ENCODE measurements at regions not wholly inside any gene's neighbourhood (a gene's known extent, or its start where the extent isn't known, plus 50 kb on each side); places are given as distances from the start of the nearest gene placed in this dataset.
"Not testable (repeated sequence)": the region's sequence is repeated elsewhere in the genome, so short reads cannot be mapped to it uniquely, and the experiment has no call there.

- no peak for DNase-seq (ENCODE audit: low read depth in 3 of 3)
Measured at GRCh38 chr12:20125276-20125798, 243.0 kb upstream of the PDE3A start.

DNA sequence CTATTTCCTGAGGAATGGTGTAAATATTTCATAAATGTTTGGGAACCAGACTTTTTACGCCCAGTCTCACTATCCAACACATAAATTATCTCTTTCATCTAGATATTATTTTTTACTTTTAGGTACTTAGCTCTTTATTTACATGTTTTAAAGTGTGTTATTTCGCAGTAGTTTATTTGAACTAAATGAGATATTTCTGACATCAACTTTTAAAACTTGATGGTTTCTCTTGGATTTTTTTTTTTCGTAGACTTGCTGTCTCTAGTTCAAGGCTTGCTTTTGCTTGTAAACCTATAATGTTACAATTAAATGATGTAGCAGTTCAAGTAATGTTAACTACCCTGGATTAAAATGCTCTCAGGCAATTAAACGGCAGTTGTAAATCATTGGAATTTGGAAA lies 241.7 kb upstream of the PDE3A start:
- no peak for DNase-seq (ENCODE audit: low read depth in 3 of 3)

- DNase-seq (ENCODE audit: low read depth in 3 of 3) = no peak
Measured at GRCh38 chr12:20127413-20127812, 240.9 kb upstream of the PDE3A start.

DNA sequence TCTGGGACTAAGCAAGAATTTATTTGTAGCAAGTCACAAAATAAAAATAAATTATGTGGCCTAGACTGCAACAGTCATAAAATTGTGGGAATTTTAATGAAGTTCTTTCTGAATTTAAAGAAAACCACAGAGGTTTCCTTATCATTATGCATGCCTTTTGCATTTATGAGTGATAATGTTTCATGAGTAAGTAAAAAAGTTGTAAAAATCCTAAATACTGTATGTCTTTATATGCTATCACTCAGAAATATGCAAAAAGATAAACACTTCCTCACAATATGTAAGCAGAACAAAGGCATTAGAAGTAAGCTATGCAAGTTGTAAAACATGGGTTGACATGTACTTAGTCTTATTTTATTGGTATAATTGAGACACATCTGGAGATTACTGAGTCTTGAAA lies 239.4 kb upstream of the PDE3A start:
- no peak for DNase-seq (ENCODE audit: low read depth in 3 of 3)

GRCh38 chr12:20132818-20133217 lies 235.5 kb upstream of the PDE3A start:
- no peak for DNase-seq (ENCODE audit: low read depth in 3 of 3)

DNA sequence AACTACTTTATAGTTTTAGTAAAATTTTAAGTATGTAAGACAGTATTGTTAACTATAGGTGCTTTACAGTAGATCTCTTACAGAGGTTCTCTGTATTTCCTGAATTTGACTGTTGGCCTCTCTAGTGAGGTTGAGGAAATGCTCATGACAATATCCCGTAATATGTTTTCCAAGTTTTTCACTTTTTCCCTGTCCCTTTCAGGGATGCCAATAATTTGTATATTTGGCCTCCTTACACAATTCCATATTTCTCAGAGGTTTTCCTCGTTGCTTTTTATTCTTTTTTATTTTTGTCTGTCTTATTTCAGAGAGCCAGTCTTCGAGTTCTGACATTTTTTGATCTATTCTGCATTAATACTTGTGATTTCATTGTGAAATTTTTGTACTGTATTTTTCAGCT lies 233.7 kb upstream of the PDE3A start:
- DNase-seq (ENCODE audit: low read depth in 3 of 3) = no peak

- no peak for DNase-seq (ENCODE audit: low read depth in 3 of 3)
Measured at GRCh38 chr12:20140751-20141150, 227.6 kb upstream of the PDE3A start.

- no peak for DNase-seq (ENCODE audit: low read depth in 3 of 3)
Measured at GRCh38 chr12:20142316-20142715, 226.0 kb upstream of the PDE3A start.

DNA sequence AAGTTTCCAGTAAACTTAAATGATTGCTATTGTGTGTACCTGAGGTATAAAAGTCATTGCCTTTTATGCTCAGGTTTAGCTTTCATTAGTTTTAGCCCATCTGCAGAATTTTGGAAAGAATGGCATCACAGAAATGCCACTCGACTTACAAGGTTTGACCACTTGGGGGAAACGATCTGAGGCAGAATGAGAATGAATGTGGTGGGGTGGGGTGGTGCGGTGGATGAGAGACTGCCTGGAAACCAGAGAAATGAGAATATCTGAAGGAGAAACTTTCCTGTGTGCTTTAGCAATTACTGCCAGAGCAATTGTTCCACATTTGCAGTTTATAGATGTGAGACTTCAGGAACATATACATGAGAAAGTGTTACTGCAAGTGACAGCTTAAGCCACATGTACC lies 225.4 kb upstream of the PDE3A start:
- no peak for DNase-seq (ENCODE audit: low read depth in 3 of 3)

DNA sequence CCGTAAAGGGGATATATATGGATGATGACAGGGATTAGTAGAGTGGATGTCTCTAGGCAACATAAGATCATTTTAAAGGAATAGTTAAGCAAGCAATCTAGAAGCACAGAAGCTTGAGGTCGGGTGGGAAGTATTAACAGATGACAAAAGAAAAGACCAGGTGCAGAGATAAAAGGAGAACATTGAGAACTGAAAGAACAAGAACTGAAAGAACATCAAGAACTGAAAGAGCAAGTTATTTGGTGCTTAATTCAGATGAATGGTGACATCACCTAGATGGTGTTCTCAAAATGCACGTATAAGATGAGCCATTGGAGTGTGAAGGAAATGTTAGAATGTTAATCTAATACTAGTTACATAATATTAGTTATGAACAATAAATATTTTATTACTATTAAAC lies 224.0 kb upstream of the PDE3A start:
- DNase-seq (ENCODE audit: low read depth in 3 of 3) = no peak

DNA sequence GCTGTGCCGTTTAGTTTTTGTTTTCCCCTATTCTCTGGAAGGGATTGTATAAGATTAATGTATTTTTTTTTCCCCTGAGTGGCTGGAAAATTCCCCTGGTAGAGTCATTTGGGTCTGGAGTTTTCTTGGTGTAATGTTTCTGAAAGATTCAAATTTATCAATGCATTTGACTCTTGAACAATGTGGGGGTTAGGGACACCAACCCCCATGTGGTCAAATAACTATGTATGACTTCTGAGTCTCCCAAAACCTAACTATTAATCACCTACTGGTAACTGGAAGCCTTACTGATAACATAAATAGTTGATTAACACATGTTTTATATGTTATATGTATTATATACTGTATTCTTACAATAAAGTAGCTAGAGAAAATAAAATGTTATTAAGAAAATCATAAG lies 220.1 kb upstream of the PDE3A start:
- DNase-seq (ENCODE audit: low read depth in 3 of 3) = no peak

GRCh38 chr12:20150835-20151422 lies 217.4 kb upstream of the PDE3A start:
- DNase-seq (ENCODE audit: low read depth in 3 of 3) = no peak

- no peak for DNase-seq (ENCODE audit: low read depth in 3 of 3)
Measured at GRCh38 chr12:20154052-20154451, 214.3 kb upstream of the PDE3A start.

DNA sequence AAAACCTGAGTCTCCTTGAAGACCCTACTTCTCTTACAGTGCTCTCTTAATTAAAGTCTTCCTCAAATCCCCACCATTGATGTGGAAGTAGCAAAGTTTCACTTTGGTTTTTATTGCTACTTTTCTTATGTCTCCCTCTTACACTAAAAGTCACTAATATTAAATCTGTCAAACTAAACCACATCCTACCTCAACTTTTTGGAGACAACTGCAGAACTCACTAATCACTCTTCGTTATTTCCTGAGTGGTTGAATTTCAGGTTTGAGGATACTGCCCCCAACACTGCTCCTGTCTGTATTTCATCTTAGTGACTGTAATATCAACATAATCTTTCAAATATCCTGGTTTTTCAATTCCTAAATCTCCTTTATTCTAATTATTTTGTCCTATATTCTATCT lies 213.0 kb upstream of the PDE3A start:
- DNase-seq (ENCODE audit: low read depth in 3 of 3) = no peak

GRCh38 chr12:20160899-20161298 lies 207.4 kb upstream of the PDE3A start:
- DNase-seq (ENCODE audit: low read depth in 3 of 3) = not testable (repeated sequence)

DNA sequence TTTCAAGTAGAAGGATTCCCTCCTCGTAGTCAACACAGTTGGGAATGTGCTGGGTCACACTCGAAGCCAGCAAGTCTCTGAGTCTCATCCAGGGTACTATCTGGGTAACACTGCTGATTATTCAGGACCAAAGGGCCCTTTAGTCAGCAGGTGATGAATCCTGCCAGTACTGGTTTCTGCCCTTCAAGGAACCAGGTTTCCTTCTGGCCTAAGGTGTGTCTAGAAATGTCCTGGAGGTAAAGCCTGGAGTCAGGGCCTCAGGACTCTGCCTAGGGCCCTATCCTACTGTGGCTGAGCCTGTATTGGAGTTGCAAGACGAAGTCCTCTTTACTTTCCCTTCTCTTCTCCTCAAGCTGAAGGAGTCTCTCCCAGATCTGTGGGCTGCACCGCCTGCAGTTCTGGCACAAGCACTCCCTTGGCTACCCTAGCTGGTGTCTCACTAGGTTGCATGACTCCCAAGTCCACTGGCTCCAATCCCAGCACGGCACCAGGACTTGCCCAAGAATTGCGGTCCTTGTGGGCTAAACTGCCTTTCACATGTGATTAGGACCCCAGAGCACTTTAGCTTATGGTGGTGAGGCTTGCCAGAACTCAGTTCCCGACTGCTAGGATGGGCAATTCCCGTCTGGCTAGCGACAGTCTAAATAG lies 193.7 kb upstream of the PDE3A start:
- no peak for DNase-seq (ENCODE audit: low read depth in 3 of 3)

- DNase-seq (ENCODE audit: low read depth in 3 of 3) = no peak
Measured at GRCh38 chr12:20175704-20176388, 192.5 kb upstream of the PDE3A start.

DNA sequence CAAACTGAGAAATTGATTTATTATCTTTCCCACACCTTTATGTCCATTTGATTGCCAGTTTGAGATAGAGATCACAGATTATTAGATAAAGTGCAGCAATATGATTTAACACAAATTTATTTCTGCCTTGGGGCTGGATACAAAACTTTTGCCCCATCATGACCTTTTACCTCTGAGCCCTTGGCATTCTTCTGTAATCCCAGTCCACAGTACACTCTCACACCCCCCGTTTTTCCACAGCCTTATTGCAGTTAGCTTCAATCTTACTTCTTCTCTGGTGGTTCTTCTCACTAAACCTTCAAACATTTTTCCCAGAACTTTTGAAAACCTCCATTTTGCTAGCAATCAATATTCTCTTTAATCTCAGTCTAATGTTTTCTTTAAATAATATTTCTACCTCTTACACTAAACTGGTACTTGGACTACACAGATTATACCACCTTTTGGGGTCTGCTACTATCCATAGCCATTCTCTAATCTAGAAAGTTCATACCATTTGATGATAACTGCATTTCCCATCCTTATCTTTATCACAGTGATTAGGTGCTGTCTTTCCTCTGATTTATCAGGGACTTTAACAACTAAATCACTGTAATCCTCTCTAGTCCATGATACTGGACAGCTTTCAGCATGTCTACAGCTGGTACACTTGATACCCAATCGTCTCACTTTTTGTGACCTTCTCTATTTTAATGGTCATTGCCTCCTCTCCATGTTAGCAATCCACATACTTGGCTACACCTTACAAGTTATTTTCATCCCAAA lies 186.7 kb upstream of the PDE3A start:
- no peak for DNase-seq (ENCODE audit: low read depth in 3 of 3)

GRCh38 chr12:20183563-20183962 lies 184.8 kb upstream of the PDE3A start:
- DNase-seq (ENCODE audit: low read depth in 3 of 3) = no peak

DNA sequence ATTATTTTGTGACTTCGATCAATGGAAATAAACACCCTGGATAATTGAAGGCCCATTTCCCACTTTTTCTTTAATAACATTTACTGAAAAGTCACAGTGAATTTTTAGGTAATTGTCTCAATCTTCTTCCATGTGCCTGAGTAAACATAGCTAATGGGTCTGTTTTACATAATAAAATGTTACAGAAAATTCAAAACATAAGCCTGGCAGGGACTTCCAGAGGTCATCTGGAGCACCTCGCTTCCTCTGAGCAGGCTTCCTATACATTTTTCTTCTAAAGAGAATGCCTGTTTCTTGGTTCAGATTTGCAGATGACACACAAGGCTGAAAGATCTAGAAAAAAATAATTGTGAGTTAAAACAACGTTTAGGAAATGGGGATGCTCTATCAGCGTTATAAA lies 183.8 kb upstream of the PDE3A start:
- DNase-seq (ENCODE audit: low read depth in 3 of 3) = no peak

GRCh38 chr12:20187456-20187855 lies 180.9 kb upstream of the PDE3A start:
- no peak for DNase-seq (ENCODE audit: low read depth in 3 of 3)

DNA sequence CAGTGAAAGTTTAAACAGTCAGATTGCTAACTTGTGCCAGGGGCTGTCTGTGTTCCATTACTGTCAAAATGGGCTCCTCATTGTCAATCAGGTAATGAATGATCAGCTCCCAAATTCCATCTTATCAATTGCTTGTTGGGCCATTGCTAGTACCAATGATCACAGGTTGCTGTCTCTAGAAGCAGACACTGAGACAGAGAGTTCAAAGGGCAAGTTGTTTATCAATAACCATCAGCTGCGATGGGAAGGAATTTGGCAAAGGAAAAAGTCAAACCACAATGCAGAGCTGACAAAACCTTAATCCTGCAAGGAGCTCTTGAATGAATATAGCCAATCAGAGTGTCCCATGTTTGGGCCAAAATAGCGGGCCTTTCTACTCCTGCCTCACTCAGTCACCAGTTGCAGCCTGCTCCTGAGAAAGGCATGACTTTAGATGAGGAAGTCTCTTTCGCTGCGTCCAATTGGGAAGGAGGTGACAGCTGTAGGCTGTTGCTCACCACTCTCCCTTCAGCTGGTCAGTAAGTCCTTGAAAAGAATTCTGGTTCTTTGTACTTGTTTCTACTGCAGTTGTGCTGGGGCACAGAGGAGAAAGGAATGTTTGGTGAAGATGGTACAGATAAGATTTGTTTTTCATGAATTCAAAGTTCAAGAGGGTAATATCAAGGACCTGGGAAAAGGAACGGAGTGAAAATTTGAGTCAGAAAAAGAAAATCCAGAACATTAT lies 179.2 kb upstream of the PDE3A start:
- no peak for DNase-seq (ENCODE audit: low read depth in 3 of 3)

All from stimulated activated CD4-positive, alpha-beta T cell treated with anti-CD3 and anti-CD28 coated beads, TNF-alpha, amount 100 ng/mL, for 24 hours (primary cell).